HG03565 (cell line): ENCODE measurements at regions not wholly inside any gene's neighbourhood (a gene's known extent, or its start where the extent isn't known, plus 50 kb on each side); places are given as distances from the start of the nearest gene placed in this dataset.

Source experiments
- ATAC-seq: cut with Tn5 transposase; IDR thresholded peaks from one replicate; pipeline ENCODE4 v1.9.1; 2021; ENCODE audit warnings: mild to moderate bottlenecking, moderate library complexity; ENCODE audit not compliant: unreplicated experiment

DNA sequence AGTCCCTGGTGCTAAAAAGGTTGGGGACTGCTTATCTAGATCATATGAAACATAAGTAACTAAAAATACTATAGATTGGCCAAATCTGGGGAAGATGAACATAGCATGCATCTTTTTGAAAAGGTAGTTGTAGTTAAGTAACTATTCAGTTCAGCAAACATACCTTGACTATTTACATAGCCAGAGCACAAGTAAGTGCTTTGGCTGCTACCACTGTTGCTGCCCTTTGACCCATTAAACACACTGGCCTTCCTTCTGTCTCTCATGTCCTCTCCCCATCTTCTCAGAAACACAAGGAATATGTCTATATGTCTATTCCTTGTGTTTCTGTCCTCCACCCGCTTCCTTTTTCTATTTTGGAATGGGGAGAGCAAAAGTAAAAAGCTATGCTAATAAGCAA, 87.9 kb upstream of the SPRY1 start:
- no peak for ATAC-seq

GRCh38 chr4:123312116-123312515, 84.5 kb upstream of the SPRY1 start:
- no peak for ATAC-seq

GRCh38 chr4:123312951-123313592, 83.5 kb upstream of the SPRY1 start:
- no peak for ATAC-seq

DNA sequence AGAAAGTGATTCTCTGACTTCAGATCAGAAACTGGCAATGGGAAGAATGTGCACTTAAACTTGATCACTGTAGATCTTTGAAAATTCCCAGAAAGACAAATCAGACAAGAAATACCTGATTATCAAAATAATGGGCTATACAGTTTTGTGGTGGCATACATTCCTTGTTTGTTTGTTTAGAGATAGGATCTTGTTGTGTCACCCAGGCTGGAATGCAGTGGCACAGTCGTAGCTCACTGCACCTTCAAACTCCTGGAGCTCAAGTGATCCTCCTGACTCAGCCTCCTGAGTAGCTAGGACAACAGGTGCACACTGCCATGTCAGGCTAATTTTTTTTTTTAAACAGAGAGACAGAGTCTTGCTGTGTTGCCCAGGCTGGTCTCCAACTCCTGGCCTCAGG, 81.0 kb upstream of the SPRY1 start:
- no peak for ATAC-seq

GRCh38 chr4:123317211-123317610, 79.4 kb upstream of the SPRY1 start:
- ATAC-seq = no peak

GRCh38 chr4:123319639-123320038, 77.0 kb upstream of the SPRY1 start:
- ATAC-seq = no peak

DNA sequence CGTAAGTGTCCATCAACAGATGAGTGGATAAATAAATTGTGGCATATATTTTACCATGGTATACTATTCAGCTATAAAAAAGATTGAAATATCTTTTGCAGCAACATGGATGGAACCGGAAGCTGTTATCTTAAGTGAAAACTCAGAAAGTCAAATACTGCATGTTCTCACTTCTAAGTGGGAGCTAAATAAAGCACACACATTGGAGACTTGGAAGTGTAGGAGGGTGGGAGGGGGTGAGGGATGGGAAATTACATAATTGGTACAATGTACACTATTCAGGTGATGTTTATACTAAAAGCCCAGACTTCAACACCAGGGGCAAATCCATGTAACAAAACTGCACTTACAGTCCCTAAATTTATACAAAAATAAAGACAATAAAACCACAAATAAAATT, 72.6 kb upstream of the SPRY1 start:
- no peak for ATAC-seq

DNA sequence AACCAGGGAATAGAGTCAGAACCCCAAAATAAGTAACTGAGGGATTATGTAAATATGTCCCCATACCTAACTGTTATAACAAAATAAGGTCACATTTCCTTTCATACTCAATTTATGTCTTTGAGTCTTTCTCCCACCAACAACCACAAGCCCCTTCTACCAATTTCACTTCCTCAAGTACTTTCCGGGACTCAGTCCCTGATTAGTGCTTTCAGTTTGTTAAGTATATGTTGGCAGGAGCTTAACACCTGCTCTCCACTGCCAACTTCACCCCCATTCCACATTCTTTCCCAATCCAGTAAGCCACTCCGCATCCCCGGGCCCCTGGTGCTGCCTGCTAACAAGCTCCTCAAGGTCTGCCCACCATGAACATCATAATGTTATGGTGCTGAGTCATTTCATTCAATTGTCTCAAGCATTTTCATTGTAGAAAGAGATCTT, 71.3 kb upstream of the SPRY1 start:
- ATAC-seq = peak; percentile 98

DNA sequence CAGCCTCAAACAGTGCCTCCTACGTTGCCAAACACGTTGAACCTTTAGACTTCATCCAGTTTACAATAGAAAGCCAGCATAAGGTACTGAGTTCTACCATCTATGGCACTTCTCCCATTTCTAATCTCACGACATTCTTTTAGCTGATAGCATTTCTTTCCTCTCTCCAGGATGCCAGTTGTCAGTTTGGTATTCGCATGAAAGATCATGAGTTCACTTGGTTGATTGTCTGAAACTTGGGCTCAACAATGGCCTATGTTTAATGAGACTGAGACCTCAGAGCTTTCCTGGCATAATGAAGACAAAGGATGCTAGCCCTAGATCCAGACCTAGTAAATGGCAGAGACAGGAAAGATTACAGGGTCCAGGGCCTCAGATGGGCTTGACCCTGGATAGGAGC, 69.2 kb upstream of the SPRY1 start:
- no peak for ATAC-seq

GRCh38 chr4:123327846-123328429, 68.7 kb upstream of the SPRY1 start:
- no peak for ATAC-seq

DNA sequence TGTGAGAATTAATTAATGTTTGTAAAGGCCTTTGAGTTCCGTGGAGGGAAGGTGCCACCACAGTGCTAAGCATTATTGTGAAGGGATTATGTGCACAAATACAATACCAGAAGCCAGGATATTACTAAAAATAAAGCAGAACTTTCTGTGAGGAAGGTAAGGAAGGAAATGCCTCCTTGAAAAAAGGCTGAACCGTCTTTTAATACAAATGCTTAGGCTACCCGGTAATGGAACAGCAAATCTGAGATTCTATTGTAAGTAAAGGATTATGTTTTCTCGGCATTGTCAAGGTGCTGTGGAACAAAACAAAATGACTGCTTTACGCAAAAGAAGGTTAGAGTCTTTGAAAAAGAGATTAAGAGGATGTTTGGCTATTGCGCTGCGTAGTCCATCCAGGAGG, 57.9 kb upstream of the SPRY1 start:
- no peak for ATAC-seq

DNA sequence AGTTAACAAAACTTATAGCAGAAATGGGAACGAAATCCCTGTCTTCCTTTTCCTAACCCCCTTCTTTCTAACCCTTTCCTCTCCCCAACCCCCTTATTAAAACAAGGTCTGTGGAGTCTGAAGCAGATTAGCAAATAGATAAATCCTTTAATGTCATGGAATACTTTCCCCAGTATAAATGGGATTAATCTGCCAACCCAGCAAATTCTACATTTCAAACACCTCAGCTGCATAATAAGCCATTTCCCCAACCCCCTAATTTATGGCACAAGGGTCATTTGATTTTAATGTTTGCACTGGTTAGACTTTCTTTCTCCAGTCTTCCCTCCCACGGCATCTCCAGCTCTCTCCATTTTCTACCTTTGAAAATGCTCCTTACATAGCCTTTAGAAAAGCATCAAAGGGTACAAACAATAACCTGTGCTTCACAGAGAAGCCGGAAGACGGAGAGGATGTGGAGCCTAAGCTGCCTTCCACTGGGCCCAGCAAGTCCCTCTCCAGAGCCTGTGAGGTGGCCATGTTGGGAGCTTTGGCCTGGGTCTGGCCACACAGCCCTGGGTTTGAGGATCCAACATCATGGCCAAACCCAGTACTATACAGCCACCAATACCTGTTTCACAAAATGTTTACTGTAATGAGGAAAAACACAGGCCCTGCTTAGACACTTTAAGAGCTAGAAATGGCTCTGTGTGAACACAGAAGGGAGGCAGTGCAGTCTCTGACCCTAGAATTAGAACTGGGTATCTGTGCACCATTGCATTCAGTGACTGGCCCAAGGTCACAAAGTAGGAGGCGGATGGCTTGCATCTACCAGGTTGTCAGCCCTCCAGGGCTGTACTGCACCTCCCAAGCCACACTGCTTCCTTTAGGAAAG, 56.9 kb upstream of the SPRY1 start:
- no peak for ATAC-seq

DNA sequence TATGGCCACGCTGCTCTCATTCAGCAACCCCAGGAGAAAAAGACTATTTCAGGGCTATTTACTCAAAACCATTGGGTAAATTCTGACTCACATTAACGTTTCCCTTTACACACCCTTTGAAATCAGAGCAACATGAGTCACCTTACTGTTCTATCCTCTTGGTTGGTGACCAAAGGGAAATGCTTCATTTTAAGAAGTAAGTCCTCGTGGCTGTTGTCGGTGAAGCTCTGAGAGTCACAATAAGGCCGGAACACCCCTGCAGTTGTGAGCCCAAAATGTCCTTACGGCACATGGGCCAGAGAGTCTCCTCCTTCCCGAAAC, 56.3 kb upstream of the SPRY1 start:
- ATAC-seq = peak; percentile 43

GRCh38 chr4:123342498-123342897, 54.1 kb upstream of the SPRY1 start:
- no peak for ATAC-seq

- ATAC-seq = no peak
These were observed 53.1 kb upstream of the SPRY1 start for GRCh38 chr4:123343400-123344041.

GRCh38 chr4:123345137-123345934, 51.3 kb upstream of the SPRY1 start:
- ATAC-seq = no peak

GRCh38 chr4:123345935-123346300, 50.7 kb upstream of the SPRY1 start:
- ATAC-seq = no peak

- no peak for ATAC-seq
These were observed 50.2 kb upstream of the SPRY1 start for GRCh38 chr4:123346330-123346940.
